Activated B cell treated with CpG ODN at 0.5 μM for 24 hours (primary cell): ENCODE measurements at regions not wholly inside any gene's neighbourhood (a gene's known extent, or its start where the extent isn't known, plus 50 kb on each side); places are given as distances from the start of the nearest gene placed in this dataset.
"Not testable (repeated sequence)": the region's sequence is repeated elsewhere in the genome, so short reads cannot be mapped to it uniquely, and the experiment has no call there.

ENCODE experiments used
- ATAC-seq: fragments of 200-7000 bp; cut with Tn5 transposase; one replicate; pipeline ENCODE4 v1.10.0; 2021; ENCODE audit warnings: low read depth, mild to moderate bottlenecking, moderate library complexity
- CTCF ChIA-PET: fragments of 350-600 bp; sonication (Branson Sonifier 250); formaldehyde crosslinking; loops from one replicate; lab custom pipeline; 2021; ENCODE audit warnings: antibody characterized with exemption; lab: Charles Lee
- POLR2A ChIA-PET: fragments of 350-600 bp; sonication (Branson Sonifier 250); formaldehyde crosslinking; loops from one replicate; lab custom pipeline; 2021; ENCODE audit warnings: antibody characterized with exemption; lab: Charles Lee
- DNase-seq: peaks from one replicate; pipeline ENCODE4 v3.0.0; 2022
- H3K27ac Mint-ChIP-seq: one replicate; pipeline ENCODE4 v1.8.0; 2020; ENCODE audit warnings: mixed read lengths
- H3K27me3 Mint-ChIP-seq: one replicate; pipeline ENCODE4 v1.8.0; 2021; ENCODE audit warnings: mixed read lengths
- H3K36me3 Mint-ChIP-seq: one replicate; pipeline ENCODE4 v1.8.0; 2021; ENCODE audit warnings: low read depth, mixed read lengths
- H3K4me1 Mint-ChIP-seq: one replicate; pipeline ENCODE4 v1.8.0; 2021; ENCODE audit warnings: mixed read lengths
- H3K4me3 Mint-ChIP-seq: one replicate; pipeline ENCODE4 v1.8.0; 2020; ENCODE audit warnings: mild to moderate bottlenecking, mixed read lengths
- H3K9me3 Mint-ChIP-seq: one replicate; pipeline ENCODE4 v1.8.0; 2020; ENCODE audit warnings: mixed read lengths
- CTCF ChIP-seq: fragments of 200-600 bp; IDR thresholded peaks from one replicate; pipeline ENCODE4 v1.8.0; 2022; ENCODE audit warnings: antibody characterized with exemption, mild to moderate bottlenecking
- intact Hi-C: fragments of 100-400 bp; cut with micrococcal nuclease; formaldehyde crosslinking; loops from one replicate; pipeline ENCODE4 v1.15.1; 2024

GRCh38 chr16:29258946-29259634 is 147.4 kb downstream of the NPIPB11 start:
- H3K27ac Mint-ChIP-seq, H3K36me3 Mint-ChIP-seq, H3K9me3 Mint-ChIP-seq, ATAC-seq, intact Hi-C loops, CTCF ChIA-PET, DNase-seq, POLR2A ChIA-PET, H3K4me3 Mint-ChIP-seq, H3K27me3 Mint-ChIP-seq, H3K4me1 Mint-ChIP-seq: not testable (repeated sequence)

- POLR2A ChIA-PET, result not testable (repeated sequence)
Measured at GRCh38 chr16:29257419-29258336, 148.8 kb downstream of the NPIPB11 start.

GRCh38 chr16:29256501-29256981 is 150.0 kb downstream of the NPIPB11 start:
- Mint-ChIP-seq H3K36me3 (peaks cover 5% of the 10 kb centered on the region), H3K4me1 (no peaks in the 10 kb centered on the region), H3K9me3 (no peaks in the 10 kb centered on the region), H3K4me3 (no peak overlapping the region), H3K27ac (no peak overlapping the region), H3K27me3 (no peaks in the 10 kb centered on the region)
- ChIA-PET CTCF (no interaction called here), POLR2A (no interaction called here)
- DNase-seq (no peak), ATAC-seq (no peak)
- intact Hi-C loops, result no loop called here
- no peak for TF ChIP-seq CTCF

More at GRCh38 chr16:29257419-29258336, 148.8 kb downstream of the NPIPB11 start:
- CTCF ChIA-PET, H3K4me3 Mint-ChIP-seq, intact Hi-C loops, ATAC-seq, H3K36me3 Mint-ChIP-seq, DNase-seq, H3K9me3 Mint-ChIP-seq, H3K27ac Mint-ChIP-seq, H3K27me3 Mint-ChIP-seq, H3K4me1 Mint-ChIP-seq: not testable (repeated sequence)

- DNase-seq, CTCF ChIA-PET, H3K4me3 Mint-ChIP-seq, H3K4me1 Mint-ChIP-seq, H3K27ac Mint-ChIP-seq, intact Hi-C loops, POLR2A ChIA-PET, H3K36me3 Mint-ChIP-seq, H3K27me3 Mint-ChIP-seq, H3K9me3 Mint-ChIP-seq, ATAC-seq: not testable (repeated sequence)
Measured at GRCh38 chr16:29255957-29256356, 150.6 kb downstream of the NPIPB11 start.

GRCh38 chr16:29255496-29255796 is 151.1 kb downstream of the NPIPB11 start:
- H3K4me1 Mint-ChIP-seq, ATAC-seq, H3K27me3 Mint-ChIP-seq, DNase-seq, H3K27ac Mint-ChIP-seq, CTCF ChIA-PET, H3K4me3 Mint-ChIP-seq, POLR2A ChIA-PET, H3K9me3 Mint-ChIP-seq, intact Hi-C loops, H3K36me3 Mint-ChIP-seq: not testable (repeated sequence)

GRCh38 chr16:29254676-29255495 is 151.6 kb downstream of the NPIPB11 start:
- ATAC-seq, result no peak
- ChIA-PET CTCF (no interaction called here), POLR2A (no interaction called here)
- Mint-ChIP-seq H3K4me1 (no peaks in the 10 kb centered on the region), H3K27me3 (no peaks in the 10 kb centered on the region), H3K36me3 (peaks cover 8% of the 10 kb centered on the region), H3K9me3 (no peaks in the 10 kb centered on the region), H3K4me3 (no peak overlapping the region), H3K27ac (no peak overlapping the region)
- intact Hi-C loops, result no loop called here
- no peak for DNase-seq
- no peak for TF ChIP-seq CTCF

- H3K36me3 Mint-ChIP-seq, DNase-seq, H3K4me3 Mint-ChIP-seq, CTCF ChIA-PET, ATAC-seq, intact Hi-C loops, H3K27me3 Mint-ChIP-seq, POLR2A ChIA-PET, H3K27ac Mint-ChIP-seq, H3K4me1 Mint-ChIP-seq, H3K9me3 Mint-ChIP-seq: not testable (repeated sequence)
Measured at GRCh38 chr16:29253716-29254590, 152.6 kb downstream of the NPIPB11 start.

- H3K27ac Mint-ChIP-seq, H3K9me3 Mint-ChIP-seq, H3K4me1 Mint-ChIP-seq, H3K4me3 Mint-ChIP-seq, POLR2A ChIA-PET, intact Hi-C loops, H3K27me3 Mint-ChIP-seq, H3K36me3 Mint-ChIP-seq, CTCF ChIA-PET, DNase-seq, ATAC-seq: not testable (repeated sequence)
Measured at GRCh38 chr16:29253066-29253590, 153.4 kb downstream of the NPIPB11 start.

- intact Hi-C loops, H3K36me3 Mint-ChIP-seq, CTCF ChIA-PET, H3K4me1 Mint-ChIP-seq, H3K4me3 Mint-ChIP-seq, DNase-seq, ATAC-seq, POLR2A ChIA-PET, H3K27me3 Mint-ChIP-seq, H3K9me3 Mint-ChIP-seq, H3K27ac Mint-ChIP-seq: not testable (repeated sequence)
Measured at GRCh38 chr16:29252311-29252710, 154.2 kb downstream of the NPIPB11 start.
